ENCODE measurements at regions not wholly inside any gene's neighbourhood (a gene's known extent, or its start where the extent isn't known, plus 50 kb on each side); places are given as distances from the start of the nearest gene placed in this dataset.
"Not testable (repeated sequence)": the region's sequence is repeated elsewhere in the genome, so short reads cannot be mapped to it uniquely, and the experiment has no call there.

DNA sequence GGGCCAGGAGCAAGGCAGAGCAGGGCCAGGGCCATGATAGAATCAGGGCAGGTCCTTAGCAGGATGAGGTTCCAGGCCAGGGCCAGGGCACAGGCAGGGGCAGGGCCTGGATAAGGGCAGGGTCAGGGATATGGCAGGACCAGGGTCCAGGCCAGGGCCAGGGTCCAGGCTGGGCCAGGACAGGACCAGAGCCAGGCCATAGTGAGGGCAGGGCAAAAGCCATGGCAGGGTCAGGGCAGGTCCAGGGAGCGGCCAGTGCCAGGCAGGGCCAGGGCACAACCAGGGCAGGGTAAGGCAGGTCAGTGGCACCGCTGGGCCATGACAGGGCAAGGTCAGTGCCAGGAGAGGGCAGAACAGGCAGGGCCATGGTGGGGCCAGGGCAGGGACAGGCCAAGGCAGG lies 152.2 kb downstream of the LIPI start:
- TF ChIP-seq, protein P1, sequence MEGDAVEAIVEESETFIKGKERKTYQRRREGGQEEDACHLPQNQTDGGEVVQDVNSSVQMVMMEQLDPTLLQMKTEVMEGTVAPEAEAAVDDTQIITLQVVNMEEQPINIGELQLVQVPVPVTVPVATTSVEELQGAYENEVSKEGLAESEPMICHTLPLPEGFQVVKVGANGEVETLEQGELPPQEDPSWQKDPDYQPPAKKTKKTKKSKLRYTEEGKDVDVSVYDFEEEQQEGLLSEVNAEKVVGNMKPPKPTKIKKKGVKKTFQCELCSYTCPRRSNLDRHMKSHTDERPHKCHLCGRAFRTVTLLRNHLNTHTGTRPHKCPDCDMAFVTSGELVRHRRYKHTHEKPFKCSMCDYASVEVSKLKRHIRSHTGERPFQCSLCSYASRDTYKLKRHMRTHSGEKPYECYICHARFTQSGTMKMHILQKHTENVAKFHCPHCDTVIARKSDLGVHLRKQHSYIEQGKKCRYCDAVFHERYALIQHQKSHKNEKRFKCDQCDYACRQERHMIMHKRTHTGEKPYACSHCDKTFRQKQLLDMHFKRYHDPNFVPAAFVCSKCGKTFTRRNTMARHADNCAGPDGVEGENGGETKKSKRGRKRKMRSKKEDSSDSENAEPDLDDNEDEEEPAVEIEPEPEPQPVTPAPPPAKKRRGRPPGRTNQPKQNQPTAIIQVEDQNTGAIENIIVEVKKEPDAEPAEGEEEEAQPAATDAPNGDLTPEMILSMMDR (conservative IDR thresholded peaks at IDR 0.05; ENCODE audit: control insufficient read depth, insufficient read depth, low read depth, low read length): no peak
- no peak for DNase-seq (ENCODE audit: low read depth)
- no peak overlapping the region for H3K4me3 ChIP-seq (ENCODE audit: control insufficient read depth, low read depth, low read length)

DNA sequence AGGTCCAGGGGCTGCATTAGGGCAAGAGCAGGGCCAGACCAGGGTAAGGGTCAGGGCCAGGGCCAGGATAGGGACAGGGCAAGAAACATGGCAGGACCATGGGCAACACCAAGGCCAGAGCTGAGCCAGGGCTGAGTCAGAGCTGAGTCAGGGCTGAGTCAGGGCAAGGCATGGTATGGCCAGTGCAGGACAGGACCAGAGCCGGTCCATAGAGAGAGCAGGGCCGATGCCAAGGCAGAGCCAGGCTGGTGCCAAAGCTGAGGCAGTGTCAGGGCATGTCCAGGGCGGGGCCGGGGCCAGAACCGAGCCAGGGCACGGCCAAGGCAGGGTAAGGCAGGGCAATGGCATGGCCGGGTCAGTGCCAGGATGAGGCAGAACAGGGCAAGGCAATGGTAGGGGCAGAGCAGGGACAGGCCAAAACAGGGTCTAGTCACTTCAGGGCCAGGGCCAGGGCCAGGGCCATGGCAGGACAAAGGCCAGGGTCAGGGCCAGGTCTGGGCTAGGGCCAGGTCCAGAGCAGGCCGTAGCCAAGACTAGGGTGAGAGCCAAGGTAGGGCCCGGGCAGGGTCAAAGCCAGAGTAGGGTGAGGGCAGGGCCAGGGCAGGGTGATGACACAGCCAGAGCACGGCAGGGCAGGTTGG lies 152.8 kb downstream of the LIPI start:
- DNase-seq (ENCODE audit: low read depth): peak; percentile 71
- not testable (repeated sequence) for H3K4me3 ChIP-seq (ENCODE audit: control insufficient read depth, low read depth, low read length)

DNA sequence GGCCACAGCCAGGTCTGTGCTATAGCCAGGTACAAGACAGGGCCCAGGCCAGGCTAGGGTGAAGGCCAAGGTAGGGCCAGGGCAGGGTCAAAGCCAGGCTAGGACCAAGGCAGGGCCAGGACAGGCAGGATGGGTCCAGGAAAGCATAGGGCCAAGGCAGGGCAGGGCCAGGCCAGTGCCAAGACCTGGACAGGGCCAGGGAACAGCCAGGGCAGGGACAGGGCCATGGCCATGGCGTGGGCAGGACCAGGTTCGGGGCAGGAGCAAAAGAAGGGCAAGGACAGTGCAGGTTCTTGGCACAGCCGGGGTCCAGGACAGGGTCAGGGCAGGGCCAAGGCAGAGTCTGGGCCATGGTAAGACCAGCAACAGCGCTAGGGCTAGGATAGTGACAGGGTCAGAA lies 153.4 kb downstream of the LIPI start:
- no peak overlapping the region for H3K4me3 ChIP-seq (ENCODE audit: control insufficient read depth, low read depth, low read length)
- TF ChIP-seq, protein P1 (conservative IDR thresholded peaks at IDR 0.05; ENCODE audit: control insufficient read depth, insufficient read depth, low read depth, low read length): no peak
- DNase-seq (ENCODE audit: low read depth): no peak

DNA sequence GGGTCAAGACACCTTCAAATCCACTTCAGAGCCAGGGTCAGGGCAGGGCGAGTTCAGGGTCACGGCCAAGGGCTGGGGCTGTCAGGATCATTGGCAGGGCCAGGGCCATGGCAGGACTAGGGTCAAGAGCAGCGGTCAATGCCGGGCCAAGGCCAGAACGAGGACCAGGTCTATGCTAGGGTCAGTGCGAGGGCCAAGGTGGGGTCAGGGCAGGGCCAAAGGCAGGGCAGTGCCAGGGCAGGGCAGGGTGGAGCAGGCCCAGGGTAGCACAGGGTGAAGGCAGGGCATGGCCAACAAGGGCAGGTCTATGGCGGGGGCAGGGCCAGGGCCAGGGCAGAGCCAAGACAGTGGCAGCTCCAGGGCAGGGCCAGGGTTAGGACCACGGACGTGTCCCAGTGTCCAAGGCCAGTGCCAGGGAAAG lies 154.0 kb downstream of the LIPI start:
- no peak for DNase-seq (ENCODE audit: low read depth)
- TF ChIP-seq, protein P1 (conservative IDR thresholded peaks at IDR 0.05; ENCODE audit: control insufficient read depth, insufficient read depth, low read depth, low read length): no peak
- H3K4me3 ChIP-seq (ENCODE audit: control insufficient read depth, low read depth, low read length): no peak overlapping the region

DNA sequence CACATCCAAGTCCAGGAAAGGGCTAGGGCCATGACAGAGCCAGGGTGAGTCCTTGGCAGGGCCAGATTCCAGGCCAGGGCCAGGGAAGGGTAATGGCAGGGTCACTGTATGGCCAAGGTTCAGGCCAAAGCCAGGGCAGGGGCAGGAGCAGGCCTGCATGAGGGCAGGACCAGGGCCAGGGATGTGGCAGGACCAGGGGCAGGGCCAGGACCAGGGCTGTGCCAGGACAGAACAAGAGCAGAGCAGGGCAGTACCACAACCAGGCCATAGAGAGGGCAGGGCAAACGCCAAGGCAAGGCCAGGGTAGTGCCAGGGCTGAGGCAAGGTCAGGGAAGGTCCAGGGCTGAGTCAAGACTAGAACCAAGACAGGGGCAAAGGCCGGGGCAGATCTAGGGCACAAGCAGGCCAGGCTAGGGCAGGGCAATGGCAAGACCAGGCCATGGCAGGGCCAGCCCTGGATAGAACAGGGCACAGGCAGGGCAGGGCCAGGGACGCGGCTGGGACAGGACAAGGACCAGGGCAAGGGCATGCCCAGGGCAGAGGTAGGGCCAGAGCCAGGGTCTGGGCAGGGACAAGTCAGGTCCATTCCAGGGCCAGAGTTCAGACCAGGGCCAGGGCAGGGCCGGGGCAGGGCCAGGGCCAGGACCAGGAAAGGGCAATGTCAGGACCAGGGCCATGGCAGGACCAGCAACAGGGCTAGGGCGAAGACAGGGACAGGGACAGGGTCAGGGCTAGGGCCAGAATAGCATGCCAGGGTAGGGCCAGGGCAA lies 154.8 kb downstream of the LIPI start:
- DNase-seq (ENCODE audit: low read depth); H3K4me3 ChIP-seq (ENCODE audit: control insufficient read depth, low read depth, low read length): not testable (repeated sequence)

DNA sequence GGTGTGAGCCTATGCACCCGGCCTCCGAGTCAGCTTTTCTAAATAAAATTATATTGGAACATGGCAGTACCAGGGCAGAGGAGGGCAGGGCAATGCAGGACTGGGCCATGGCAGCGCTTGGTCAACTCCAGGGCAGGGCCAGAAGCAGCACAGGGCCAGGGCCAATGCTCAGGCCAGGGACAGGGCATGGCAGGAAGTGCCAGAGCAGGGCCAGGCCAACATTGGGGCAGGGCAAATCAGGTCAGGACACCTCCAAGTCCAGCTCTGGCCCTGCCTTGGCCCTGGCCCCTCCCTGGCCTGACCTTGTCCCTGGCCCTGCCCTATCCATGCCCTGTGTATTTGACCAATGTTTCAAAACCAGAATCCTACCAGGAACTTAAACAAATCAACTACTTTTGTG lies 156.1 kb downstream of the LIPI start:
- TF ChIP-seq, protein P1 (conservative IDR thresholded peaks at IDR 0.05; ENCODE audit: control insufficient read depth, insufficient read depth, low read depth, low read length): no peak
- no peak for DNase-seq (ENCODE audit: low read depth)

DNA sequence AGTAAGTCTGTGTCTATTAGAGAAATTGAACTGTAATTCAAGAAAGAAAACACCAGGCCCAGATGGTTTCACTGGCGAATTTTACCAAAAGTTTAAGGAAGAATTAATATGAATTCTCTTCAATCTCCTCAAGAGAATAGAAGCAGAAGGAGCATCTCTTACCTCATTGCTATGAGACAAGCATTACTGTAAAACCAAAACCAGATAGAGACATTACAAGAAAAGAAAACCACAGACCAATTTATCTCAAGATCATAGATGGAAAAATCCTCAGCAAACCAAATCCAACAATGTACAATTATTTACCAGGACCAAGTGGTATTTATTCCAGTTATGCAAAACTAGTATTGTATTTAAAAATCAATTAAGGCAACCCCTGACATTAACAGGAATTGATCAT lies 160.6 kb downstream of the LIPI start:
- no peak for DNase-seq (ENCODE audit: low read depth)
- TF ChIP-seq, protein P1 (conservative IDR thresholded peaks at IDR 0.05; ENCODE audit: control insufficient read depth, insufficient read depth, low read depth, low read length): no peak
- no peak overlapping the region for H3K4me3 ChIP-seq (ENCODE audit: control insufficient read depth, low read depth, low read length)

More for the DNA sequence above, 156.1 kb downstream of the LIPI start:
- no peak overlapping the region for H3K4me3 ChIP-seq (ENCODE audit: control insufficient read depth, low read depth, low read length)
